SK-N-SH treated with all-trans-retinoic acid at 6 μM for 48 hours (cell line): ENCODE measurements at regions not wholly inside any gene's neighbourhood (a gene's known extent, or its start where the extent isn't known, plus 50 kb on each side); places are given as distances from the start of the nearest gene placed in this dataset.

Experiments
- ATAC-seq: fragments of 200-7000 bp; cut with Tn5 transposase; 3 replicates; pipeline ENCODE4 v1.9.1; 2020; ENCODE audit warnings: mild to moderate bottlenecking, moderate library complexity
- ARNTL ChIP-seq: fragments of 450-650 bp; formaldehyde crosslinking; IDR thresholded peaks from 2 replicates; pipeline ENCODE4 v1.5.0; 2020; ENCODE audit warnings: low read depth, mild to moderate bottlenecking, moderate library complexity, borderline replicate concordance
- BACH2 ChIP-seq: fragments of 250-450 bp; sonication (Bioruptor Pico); IDR thresholded peaks from 2 replicates; pipeline ENCODE4 v1.9.0; 2021; ENCODE audit warnings: mild to moderate bottlenecking, borderline replicate concordance
- CSDC2 ChIP-seq: fragments of 250-450 bp; sonication (Bioruptor Pico); IDR thresholded peaks from 2 replicates; pipeline ENCODE4 v1.5.0; 2020; ENCODE audit warnings: mild to moderate bottlenecking, moderate library complexity
- GLIS3 ChIP-seq: fragments of 250-450 bp; sonication (Bioruptor Pico); IDR thresholded peaks from 2 replicates; pipeline ENCODE4 v1.5.0; 2020; ENCODE audit warnings: mild to moderate bottlenecking, moderate library complexity
- ISL1 ChIP-seq: fragments of 250-450 bp; sonication (Bioruptor Pico); IDR thresholded peaks from 2 replicates; pipeline ENCODE4 v2.1.2; 2022; ENCODE audit warnings: mild to moderate bottlenecking, moderate library complexity
- OSR1 ChIP-seq: fragments of 250-450 bp; sonication (Bioruptor Pico); IDR thresholded peaks from 2 replicates; pipeline ENCODE4 v1.8.0; 2022; ENCODE audit warnings: moderate library complexity, mild to moderate bottlenecking, inconsistent platforms
- PPARA ChIP-seq: fragments of 250-450 bp; sonication (Bioruptor Pico); IDR thresholded peaks from 2 replicates; pipeline ENCODE4 v1.5.0; 2020; ENCODE audit warnings: mild to moderate bottlenecking, borderline replicate concordance
- RARB ChIP-seq: fragments of 250-450 bp; sonication (Bioruptor Pico); IDR thresholded peaks from 2 replicates; pipeline ENCODE4 v1.8.0; 2021; ENCODE audit warnings: mild to moderate bottlenecking, moderate library complexity
- SNAI2 ChIP-seq: fragments of 250-450 bp; sonication (Bioruptor Pico); IDR thresholded peaks from 2 replicates; pipeline ENCODE4 v1.5.0; 2020; ENCODE audit warnings: mild to moderate bottlenecking, moderate library complexity
- TCF4 ChIP-seq: fragments of 250-450 bp; sonication (Bioruptor Pico); IDR thresholded peaks from 2 replicates; pipeline ENCODE4 v1.8.0; 2021; ENCODE audit warnings: mild to moderate bottlenecking, moderate library complexity, borderline replicate concordance
- TOX ChIP-seq: fragments of 250-450 bp; sonication (Bioruptor Pico); IDR thresholded peaks from 2 replicates; pipeline ENCODE4 v1.8.0; 2021; ENCODE audit warnings: mild to moderate bottlenecking, moderate library complexity, borderline replicate concordance
- ZC3H10 ChIP-seq: fragments of 250-450 bp; sonication (Bioruptor Pico); IDR thresholded peaks from 2 replicates; pipeline ENCODE4 v1.5.1; 2021; ENCODE audit warnings: mild to moderate bottlenecking, moderate library complexity
- ZFP3 ChIP-seq: fragments of 250-450 bp; sonication (Bioruptor Pico); IDR thresholded peaks from 2 replicates; pipeline ENCODE4 v1.5.0; 2020; ENCODE audit warnings: mild to moderate bottlenecking, moderate library complexity
- ZNF565 ChIP-seq: fragments of 450-650 bp; formaldehyde crosslinking; conservative IDR thresholded peaks from 2 replicates; pipeline ENCODE4 v1.5.0; 2020; ENCODE audit warnings: low read depth, mild to moderate bottlenecking, moderate library complexity
- ZNF70 ChIP-seq: fragments of 450-650 bp; formaldehyde crosslinking; IDR thresholded peaks from 2 replicates; pipeline ENCODE4 v1.5.0; 2020; ENCODE audit warnings: mild to moderate bottlenecking, moderate library complexity
- ZNF8 ChIP-seq: fragments of 450-650 bp; formaldehyde crosslinking; IDR thresholded peaks from 2 replicates; pipeline ENCODE4 v1.5.0; 2020; ENCODE audit warnings: mild to moderate bottlenecking, moderate library complexity
- TF ChIP-seq, protein P1 (sequence below): fragments of 250-450 bp; sonication (Bioruptor Pico); IDR thresholded peaks from 2 replicates; pipeline ENCODE4 v1.5.1; 2020; ENCODE audit warnings: low read depth, mild to moderate bottlenecking, moderate library complexity
- TF ChIP-seq, protein P2 (sequence below): fragments of 250-450 bp; sonication (Bioruptor Pico); IDR thresholded peaks from 2 replicates; pipeline ENCODE4 v1.8.0; 2020; ENCODE audit warnings: mild to moderate bottlenecking, moderate library complexity, borderline replicate concordance
- TF ChIP-seq, protein P3 (sequence below): fragments of 250-450 bp; sonication (Bioruptor Pico); IDR thresholded peaks from 2 replicates; pipeline ENCODE4 v1.8.0; 2021; ENCODE audit warnings: low read depth, mild to moderate bottlenecking, moderate library complexity, borderline replicate concordance
- TF ChIP-seq, protein P4 (sequence below): fragments of 250-450 bp; sonication (Bioruptor Pico); IDR thresholded peaks from 2 replicates; pipeline ENCODE4 v1.5.0; 2020; ENCODE audit warnings: mild to moderate bottlenecking, moderate library complexity

DNA sequence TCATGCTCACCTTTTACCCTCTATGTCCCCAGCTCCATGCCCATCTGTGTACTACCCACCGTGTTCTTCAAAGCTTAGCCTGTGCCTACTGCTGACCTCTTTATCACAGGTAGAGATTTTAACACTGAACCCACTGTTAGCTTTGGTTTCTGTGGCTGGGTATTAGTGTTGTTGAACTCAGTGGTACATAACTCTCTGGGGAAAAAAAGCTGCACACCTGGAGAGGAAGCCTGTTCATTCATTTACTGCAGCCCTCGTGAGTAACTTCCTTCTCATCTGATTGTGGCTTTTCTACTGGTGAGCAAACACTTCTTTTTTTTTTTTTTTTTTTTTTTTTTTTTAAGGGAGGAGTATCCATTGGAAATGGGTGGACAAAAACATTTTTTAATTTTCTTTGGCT, 326.3 kb downstream of the CCSER2 start:
- ATAC-seq, result no peak
- TF ChIP-seq PPARA (CRISPR knock-in tag) (no peak), ZNF565 (CRISPR knock-in tag) (no peak), GLIS3 (no peak), TCF4 (CRISPR knock-in tag) (no peak), ARNTL (CRISPR knock-in tag) (no peak), ZFP3 (CRISPR knock-in tag) (no peak), SNAI2 (CRISPR knock-in tag) (no peak), ZNF70 (CRISPR knock-in tag) (no peak), OSR1 (CRISPR knock-in tag) (no peak)

DNA sequence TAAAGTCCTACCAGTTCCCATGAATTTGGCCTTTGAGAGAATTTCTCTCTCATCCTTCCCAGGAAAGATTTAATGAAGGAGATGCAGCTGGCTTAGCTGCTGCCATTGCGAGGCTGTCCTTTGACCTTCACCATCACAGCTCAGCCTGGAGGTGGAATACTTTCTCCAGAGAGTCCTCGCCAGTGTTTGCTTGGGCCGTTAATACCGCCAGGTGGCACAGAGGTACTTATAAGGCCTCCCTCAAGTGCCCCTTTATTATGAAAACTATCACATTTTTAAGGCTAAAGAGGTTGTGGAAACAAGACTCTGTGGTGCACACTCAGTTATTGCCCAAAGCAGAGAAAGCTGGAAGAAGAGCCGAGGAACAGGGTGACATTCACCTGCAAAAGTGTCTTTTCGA, 330.6 kb downstream of the CCSER2 start:
- TF ChIP-seq, protein P1, sequence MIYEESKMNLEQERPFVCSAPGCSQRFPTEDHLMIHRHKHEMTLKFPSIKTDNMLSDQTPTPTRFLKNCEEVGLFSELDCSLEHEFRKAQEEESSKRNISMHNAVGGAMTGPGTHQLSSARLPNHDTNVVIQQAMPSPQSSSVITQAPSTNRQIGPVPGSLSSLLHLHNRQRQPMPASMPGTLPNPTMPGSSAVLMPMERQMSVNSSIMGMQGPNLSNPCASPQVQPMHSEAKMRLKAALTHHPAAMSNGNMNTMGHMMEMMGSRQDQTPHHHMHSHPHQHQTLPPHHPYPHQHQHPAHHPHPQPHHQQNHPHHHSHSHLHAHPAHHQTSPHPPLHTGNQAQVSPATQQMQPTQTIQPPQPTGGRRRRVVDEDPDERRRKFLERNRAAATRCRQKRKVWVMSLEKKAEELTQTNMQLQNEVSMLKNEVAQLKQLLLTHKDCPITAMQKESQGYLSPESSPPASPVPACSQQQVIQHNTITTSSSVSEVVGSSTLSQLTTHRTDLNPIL (CRISPR knock-in tag), result no peak
- TF ChIP-seq ARNTL (CRISPR knock-in tag) (no peak), OSR1 (CRISPR knock-in tag) (no peak), PPARA (CRISPR knock-in tag) (no peak), CSDC2 (CRISPR knock-in tag) (no peak), ZNF565 (CRISPR knock-in tag) (no peak), BACH2 (CRISPR knock-in tag) (no peak), GLIS3 (no peak), ZFP3 (CRISPR knock-in tag) (no peak), ZC3H10 (CRISPR knock-in tag) (no peak), SNAI2 (CRISPR knock-in tag) (no peak), RARB (CRISPR knock-in tag) (no peak), TOX (CRISPR knock-in tag) (no peak), ISL1 (CRISPR knock-in tag) (no peak)
- TF ChIP-seq, protein P2, sequence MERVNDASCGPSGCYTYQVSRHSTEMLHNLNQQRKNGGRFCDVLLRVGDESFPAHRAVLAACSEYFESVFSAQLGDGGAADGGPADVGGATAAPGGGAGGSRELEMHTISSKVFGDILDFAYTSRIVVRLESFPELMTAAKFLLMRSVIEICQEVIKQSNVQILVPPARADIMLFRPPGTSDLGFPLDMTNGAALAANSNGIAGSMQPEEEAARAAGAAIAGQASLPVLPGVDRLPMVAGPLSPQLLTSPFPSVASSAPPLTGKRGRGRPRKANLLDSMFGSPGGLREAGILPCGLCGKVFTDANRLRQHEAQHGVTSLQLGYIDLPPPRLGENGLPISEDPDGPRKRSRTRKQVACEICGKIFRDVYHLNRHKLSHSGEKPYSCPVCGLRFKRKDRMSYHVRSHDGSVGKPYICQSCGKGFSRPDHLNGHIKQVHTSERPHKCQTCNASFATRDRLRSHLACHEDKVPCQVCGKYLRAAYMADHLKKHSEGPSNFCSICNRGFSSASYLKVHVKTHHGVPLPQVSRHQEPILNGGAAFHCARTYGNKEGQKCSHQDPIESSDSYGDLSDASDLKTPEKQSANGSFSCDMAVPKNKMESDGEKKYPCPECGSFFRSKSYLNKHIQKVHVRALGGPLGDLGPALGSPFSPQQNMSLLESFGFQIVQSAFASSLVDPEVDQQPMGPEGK (CRISPR knock-in tag), result no peak
- TF ChIP-seq, protein P3, sequence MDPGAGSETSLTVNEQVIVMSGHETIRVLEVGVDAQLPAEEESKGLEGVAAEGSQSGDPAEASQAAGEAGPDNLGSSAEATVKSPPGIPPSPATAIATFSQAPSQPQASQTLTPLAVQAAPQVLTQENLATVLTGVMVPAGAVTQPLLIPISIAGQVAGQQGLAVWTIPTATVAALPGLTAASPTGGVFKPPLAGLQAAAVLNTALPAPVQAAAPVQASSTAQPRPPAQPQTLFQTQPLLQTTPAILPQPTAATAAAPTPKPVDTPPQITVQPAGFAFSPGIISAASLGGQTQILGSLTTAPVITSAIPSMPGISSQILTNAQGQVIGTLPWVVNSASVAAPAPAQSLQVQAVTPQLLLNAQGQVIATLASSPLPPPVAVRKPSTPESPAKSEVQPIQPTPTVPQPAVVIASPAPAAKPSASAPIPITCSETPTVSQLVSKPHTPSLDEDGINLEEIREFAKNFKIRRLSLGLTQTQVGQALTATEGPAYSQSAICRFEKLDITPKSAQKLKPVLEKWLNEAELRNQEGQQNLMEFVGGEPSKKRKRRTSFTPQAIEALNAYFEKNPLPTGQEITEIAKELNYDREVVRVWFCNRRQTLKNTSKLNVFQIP, result no peak
- TF ChIP-seq, protein P4, sequence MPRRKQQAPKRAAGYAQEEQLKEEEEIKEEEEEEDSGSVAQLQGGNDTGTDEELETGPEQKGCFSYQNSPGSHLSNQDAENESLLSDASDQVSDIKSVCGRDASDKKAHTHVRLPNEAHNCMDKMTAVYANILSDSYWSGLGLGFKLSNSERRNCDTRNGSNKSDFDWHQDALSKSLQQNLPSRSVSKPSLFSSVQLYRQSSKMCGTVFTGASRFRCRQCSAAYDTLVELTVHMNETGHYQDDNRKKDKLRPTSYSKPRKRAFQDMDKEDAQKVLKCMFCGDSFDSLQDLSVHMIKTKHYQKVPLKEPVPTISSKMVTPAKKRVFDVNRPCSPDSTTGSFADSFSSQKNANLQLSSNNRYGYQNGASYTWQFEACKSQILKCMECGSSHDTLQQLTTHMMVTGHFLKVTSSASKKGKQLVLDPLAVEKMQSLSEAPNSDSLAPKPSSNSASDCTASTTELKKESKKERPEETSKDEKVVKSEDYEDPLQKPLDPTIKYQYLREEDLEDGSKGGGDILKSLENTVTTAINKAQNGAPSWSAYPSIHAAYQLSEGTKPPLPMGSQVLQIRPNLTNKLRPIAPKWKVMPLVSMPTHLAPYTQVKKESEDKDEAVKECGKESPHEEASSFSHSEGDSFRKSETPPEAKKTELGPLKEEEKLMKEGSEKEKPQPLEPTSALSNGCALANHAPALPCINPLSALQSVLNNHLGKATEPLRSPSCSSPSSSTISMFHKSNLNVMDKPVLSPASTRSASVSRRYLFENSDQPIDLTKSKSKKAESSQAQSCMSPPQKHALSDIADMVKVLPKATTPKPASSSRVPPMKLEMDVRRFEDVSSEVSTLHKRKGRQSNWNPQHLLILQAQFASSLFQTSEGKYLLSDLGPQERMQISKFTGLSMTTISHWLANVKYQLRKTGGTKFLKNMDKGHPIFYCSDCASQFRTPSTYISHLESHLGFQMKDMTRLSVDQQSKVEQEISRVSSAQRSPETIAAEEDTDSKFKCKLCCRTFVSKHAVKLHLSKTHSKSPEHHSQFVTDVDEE (CRISPR knock-in tag), result no peak
- TF ChIP-seq, all 23 proteins: peak for 0
- ATAC-seq, result no peak

DNA sequence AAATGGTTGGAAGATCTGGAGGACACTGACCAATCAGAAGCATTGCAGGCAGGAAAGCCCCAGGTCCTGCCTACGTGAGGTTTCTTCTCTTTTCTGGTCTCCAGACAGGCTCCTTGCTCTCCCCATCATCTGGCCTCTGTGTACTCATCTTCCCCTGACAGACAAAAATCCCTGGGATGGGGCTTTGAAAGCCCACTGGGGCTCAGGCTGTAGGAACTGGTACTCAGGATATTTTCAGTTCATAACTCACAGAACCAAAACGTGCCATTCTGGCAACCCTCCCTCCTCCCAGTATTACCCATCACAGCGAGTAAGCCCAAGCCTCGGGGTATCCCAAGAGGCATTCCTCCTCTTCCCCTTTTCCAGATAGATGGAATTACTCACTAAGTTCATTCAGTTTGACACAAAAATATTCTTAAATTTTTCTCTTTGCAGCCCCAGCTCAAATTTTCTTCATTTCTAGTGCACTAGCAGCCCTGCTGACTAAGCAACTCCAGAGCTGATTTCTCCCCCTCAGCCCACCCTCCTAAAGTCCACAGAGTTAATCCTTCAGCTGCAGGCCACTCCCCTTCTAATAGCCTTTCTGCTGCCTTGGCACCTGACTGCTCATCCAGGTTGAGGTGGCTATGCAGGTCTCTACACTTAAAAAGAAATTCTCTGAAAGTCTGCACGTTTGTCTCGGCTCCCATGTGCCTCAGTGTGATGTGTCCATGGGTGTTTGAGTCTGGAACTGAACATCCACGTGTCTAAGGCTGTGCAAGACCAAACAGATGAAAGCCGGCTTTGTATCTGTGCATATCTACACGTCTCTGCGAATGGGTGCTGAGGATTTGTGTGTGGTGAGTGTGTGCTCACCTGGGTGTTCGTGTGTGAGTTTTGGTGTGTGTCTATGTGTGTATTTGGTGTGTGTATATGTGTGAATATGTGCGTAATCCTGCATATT, 331.4 kb downstream of the CCSER2 start:
- no peak for ATAC-seq
- no peak for TF ChIP-seq ZNF8 (CRISPR knock-in tag)
